ENCODE measurements at regions not wholly inside any gene's neighbourhood (a gene's known extent, or its start where the extent isn't known, plus 50 kb on each side); places are given as distances from the start of the nearest gene placed in this dataset.

GRCh38 chr6:37566950-37567349, 67.3 kb upstream of the CCDC167 start:
- intact Hi-C loops (cut with micrococcal nuclease) = loop anchor here (1.0 to 5.0 kb wide), 2 partner anchors 29 to 85 kb away; no protein-coding TSS in a partner anchor

GRCh38 chr6:37566111-37566949, 66.6 kb upstream of the CCDC167 start:
- intact Hi-C loops (cut with micrococcal nuclease) = loop anchor here (1.0 to 5.0 kb wide), 2 partner anchors 28 to 84 kb away; no protein-coding TSS in a partner anchor
- H3K4me2 ChIP-seq (ENCODE audit: low read length) = peak overlapping the region; percentile 30
- ATAC-seq (peak; percentile 88), DNase-seq (peak; percentile 49)
- H3K27ac ChIP-seq (ENCODE audit: low read length) = no peak overlapping the region
- CTCF ChIA-PET = no interaction called here
- no peaks in the 10 kb centered on the region for H4K20me1 ChIP-seq (ENCODE audit: low read length)
- TF ChIP-seq EZH2 (IDR thresholded peaks at IDR 0.05; ENCODE audit: low read length, unreplicated experiment) (no peak), CTCF (conservative IDR thresholded peaks at IDR 0.05; ENCODE audit: low read depth, low read length) (peak; percentile 94)
- BruUV-seq (replicated peaks) = no TSS peak
- peak overlapping the region; percentile 6; the same call in 1 of the 2 replicates for H2AFZ ChIP-seq (ENCODE audit: low read length)
- H3K36me3 ChIP-seq (ENCODE audit: low read depth, low read length) = no peaks in the 10 kb centered on the region
- no peaks in the 10 kb centered on the region for H3K4me1 ChIP-seq (ENCODE audit: insufficient read depth, low read length)
- H3K9ac ChIP-seq (ENCODE audit: low read length) = no peak overlapping the region
- H3K9me2 ChIP-seq (replicated peaks; ENCODE audit: low read length) = no peaks in the 10 kb centered on the region
- no peaks in the 10 kb centered on the region for H3F3A ChIP-seq (ENCODE audit: low read length, unreplicated experiment)
- no peaks in the 10 kb centered on the region for H3K9me3 ChIP-seq (ENCODE audit: low read length)
- no peaks in the 10 kb centered on the region for H3K27me3 ChIP-seq (ENCODE audit: low read length)
- H3K79me2 ChIP-seq (ENCODE audit: low read length) = no peaks in the 10 kb centered on the region
- peak overlapping the region; percentile 17; the same call in 1 of the 2 replicates for H3K4me3 ChIP-seq (ENCODE audit: low read length)
- POLR2A ChIA-PET (ENCODE audit: unreplicated experiment) = no interaction called here

More at GRCh38 chr6:37566950-37567349, 67.3 kb upstream of the CCDC167 start:
- ChIA-PET POLR2A (ENCODE audit: unreplicated experiment) (no interaction called here), CTCF (no interaction called here)
- Histone ChIP-seq H2AFZ (ENCODE audit: low read length) (no peak overlapping the region), H3K27ac (ENCODE audit: low read length) (no peak overlapping the region), H3K27me3 (ENCODE audit: low read length) (no peaks in the 10 kb centered on the region), H3K79me2 (ENCODE audit: low read length) (no peaks in the 10 kb centered on the region), H3K36me3 (ENCODE audit: low read depth, low read length) (no peaks in the 10 kb centered on the region), H3K4me2 (ENCODE audit: low read length) (no peak overlapping the region), H4K20me1 (ENCODE audit: low read length) (no peaks in the 10 kb centered on the region), H3K4me3 (ENCODE audit: low read length) (no peak overlapping the region), H3K9ac (ENCODE audit: low read length) (no peak overlapping the region), H3F3A (ENCODE audit: low read length, unreplicated experiment) (no peaks in the 10 kb centered on the region), H3K9me3 (ENCODE audit: low read length) (no peaks in the 10 kb centered on the region), H3K9me2 (replicated peaks; ENCODE audit: low read length) (no peaks in the 10 kb centered on the region), H3K4me1 (ENCODE audit: insufficient read depth, low read length) (no peaks in the 10 kb centered on the region)
- ATAC-seq (no peak), DNase-seq (no peak)
- BruUV-seq (replicated peaks) = no TSS peak
- TF ChIP-seq EZH2 (IDR thresholded peaks at IDR 0.05; ENCODE audit: low read length, unreplicated experiment) = no peak
- TF ChIP-seq EZH2phosphoT487 (IDR thresholded peaks at IDR 0.05; ENCODE audit: borderline replicate concordance, low read length) = no peak
- no peak for TF ChIP-seq CTCF (conservative IDR thresholded peaks at IDR 0.05; ENCODE audit: low read depth, low read length)
